Activated CD4-positive, alpha-beta T cell treated with anti-CD3 and anti-CD28 coated beads, Interleukin-2, amount 50 U/mL, for 16 hours (primary cell): ENCODE measurements at regions not wholly inside any gene's neighbourhood (a gene's known extent, or its start where the extent isn't known, plus 50 kb on each side); places are given as distances from the start of the nearest gene placed in this dataset.

Source experiments
- DNase-seq: peaks from one replicate; pipeline ENCODE4 v3.0.0-alpha.2; 2020

DNA sequence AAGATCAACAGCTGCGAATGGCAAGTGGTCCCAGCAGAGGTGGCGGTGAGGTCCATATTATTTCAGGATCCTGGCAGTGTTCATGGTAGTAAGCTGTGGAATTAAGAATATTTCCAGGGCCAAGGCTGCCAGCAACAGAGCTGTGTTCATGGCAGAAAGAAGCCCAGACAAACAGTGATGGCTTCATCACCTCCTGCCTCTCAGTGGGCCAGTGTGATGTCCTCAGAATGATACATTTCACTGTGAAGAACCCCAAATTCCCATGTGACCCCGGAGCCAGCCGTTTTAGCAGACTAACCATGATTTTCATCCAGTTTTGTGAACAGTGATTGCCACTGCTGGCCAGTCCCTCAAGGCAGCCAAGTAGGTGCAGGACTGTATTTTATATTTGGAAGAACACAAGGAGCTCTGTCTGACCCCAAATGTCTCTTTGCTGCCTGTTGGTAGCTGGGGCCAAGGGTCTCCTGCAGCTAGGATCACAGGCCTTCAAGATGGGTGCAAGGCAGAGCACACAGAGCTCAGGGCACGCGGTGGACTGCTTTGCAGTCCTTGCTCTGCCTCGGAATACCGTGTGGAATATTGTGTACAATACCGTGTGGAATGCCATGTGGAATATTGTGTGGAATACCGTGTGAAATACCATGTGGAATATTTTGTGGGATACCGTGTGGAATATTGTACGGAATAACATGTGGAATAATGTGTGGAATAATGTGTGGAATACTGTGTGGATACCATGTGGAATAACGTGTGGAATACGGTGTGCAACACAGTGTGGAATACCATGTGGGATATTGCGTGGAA is 132.3 kb upstream of the CHST15 start:
- DNase-seq: peak; percentile 30

- no peak for DNase-seq
Measured at GRCh38 chr10:124225029-124225466, 131.7 kb upstream of the CHST15 start.

GRCh38 chr10:124224331-124225028 is 131.1 kb upstream of the CHST15 start:
- no peak for DNase-seq

DNA sequence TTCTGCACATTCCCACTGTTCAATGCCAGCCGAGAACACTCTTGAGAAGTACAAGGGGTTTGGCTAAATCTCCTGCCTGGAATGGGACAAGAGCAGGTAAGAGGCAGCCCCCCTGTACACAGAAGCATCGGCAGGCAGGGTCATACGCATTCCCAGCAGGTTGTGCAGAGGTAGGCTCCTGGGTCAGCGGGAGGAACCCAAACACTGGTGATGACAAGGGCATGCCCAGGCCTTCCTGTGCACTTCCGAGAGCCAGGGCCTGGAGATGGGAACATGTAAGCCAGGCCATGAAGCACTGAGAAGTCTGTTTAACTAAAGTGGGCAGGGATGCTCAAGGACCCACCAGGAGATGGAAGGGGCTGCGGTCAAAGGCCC is 130.3 kb upstream of the CHST15 start:
- no peak for DNase-seq

DNA sequence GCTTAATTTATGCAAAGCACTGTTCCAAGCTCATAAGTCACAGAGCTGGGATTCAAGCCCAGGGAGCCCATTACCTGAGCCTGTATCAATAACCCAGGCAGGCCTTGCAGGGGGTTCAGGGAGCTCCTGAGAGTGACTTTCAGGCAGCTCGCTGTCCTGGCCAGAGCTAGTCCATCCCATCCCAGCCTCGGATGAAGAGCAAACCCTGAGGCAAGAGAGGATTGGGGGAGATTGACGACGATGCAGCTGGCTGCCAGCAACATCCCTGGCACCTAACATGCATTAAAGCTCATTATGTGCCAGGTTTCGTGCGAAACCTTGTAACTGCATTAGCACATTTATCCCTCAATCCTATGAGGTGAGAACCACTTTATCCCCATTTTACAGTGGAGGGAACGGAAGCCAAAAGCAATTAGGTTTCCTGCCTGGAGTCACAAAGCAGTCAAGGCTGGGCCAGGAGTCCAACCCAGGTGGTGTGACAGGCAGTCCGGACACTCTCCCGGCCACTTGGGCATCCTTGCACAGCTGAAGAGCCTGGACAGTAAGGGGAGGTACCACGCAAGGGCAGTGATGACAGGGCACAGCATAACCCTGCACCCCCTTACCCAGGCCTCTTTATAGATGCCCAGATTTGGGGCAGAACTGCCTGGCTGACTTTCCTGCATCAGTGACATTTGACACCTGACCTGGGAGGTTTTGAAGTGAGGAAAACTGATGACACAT is 129.8 kb upstream of the CHST15 start:
- no peak for DNase-seq

DNA sequence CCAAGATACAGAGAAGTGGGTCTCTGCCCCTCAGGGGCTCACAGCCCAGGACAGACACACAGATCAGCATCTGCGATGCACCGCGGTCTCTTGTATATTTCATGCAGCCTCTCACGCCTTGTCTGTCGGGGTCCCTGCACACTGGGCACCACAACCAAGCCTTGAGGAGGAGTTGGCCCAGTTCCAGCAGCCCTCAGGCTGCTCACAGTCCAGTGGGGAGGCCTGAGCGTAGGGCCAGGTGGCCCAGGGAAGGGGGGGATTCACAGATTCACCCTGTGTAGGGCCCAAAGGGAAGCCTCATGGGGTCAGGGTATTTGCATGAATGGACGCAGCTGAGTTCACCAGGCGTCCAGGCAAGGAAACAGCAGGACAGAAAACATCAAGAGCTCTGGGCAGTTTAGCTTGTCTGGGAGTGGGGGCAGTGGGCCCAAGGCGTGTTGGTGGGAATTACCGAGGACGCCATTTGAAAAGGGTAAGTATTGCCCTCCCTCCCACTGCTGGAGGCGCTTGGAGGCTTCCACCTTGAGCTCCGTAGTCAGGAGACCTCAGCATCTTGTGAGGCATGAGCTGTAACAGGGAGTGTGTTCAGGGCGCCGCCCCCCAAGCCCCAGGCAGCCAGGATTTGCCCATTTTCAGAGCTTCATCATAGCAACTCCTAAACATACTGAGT is 129.1 kb upstream of the CHST15 start:
- DNase-seq: no peak

GRCh38 chr10:124221356-124222317 is 128.2 kb upstream of the CHST15 start:
- DNase-seq: peak; percentile 18

- DNase-seq: no peak
Measured at GRCh38 chr10:124220971-124221355, 127.6 kb upstream of the CHST15 start.

- DNase-seq: no peak
Measured at GRCh38 chr10:124220547-124220946, 127.1 kb upstream of the CHST15 start.

DNA sequence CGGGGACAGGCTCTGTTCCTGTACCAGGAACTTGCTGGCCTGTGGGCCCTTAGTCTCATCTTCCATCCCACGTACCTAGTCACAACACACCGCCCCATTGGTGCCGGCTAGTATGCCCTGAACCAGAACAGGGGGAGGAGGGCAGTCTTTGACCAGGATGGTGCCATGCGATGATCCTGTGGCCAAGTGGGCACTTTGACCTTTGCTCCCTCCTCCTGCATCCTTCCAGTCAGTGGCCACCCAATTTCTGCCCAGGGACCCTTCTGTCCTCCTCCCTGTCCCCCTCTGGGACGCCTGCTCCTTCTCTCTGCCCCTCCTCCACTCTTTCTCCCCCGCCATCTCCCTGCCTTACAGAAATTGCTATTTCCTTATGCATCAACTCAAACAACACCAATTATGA is 126.3 kb upstream of the CHST15 start:
- no peak for DNase-seq

DNA sequence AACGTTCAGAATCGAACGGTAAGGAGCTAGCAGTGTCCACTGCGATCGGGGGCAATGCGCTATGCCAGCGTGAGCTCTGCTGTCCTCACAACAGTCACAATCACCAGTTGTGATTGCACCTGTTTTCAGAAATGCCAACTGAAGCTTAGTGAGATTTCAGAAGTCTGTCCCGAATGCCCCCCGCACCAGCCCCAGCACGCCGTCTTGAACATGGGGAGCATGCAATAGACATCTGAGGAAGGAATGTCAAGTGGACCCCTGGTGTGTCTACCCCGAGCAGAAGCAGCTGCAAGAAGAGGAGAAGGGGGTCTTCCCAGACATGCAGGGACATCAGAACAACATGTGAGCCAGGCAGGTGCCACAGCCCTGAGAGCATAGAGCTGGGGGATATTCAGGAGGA is 125.7 kb upstream of the CHST15 start:
- DNase-seq: no peak

GRCh38 chr10:124217906-124218804 is 124.8 kb upstream of the CHST15 start:
- DNase-seq: no peak

DNA sequence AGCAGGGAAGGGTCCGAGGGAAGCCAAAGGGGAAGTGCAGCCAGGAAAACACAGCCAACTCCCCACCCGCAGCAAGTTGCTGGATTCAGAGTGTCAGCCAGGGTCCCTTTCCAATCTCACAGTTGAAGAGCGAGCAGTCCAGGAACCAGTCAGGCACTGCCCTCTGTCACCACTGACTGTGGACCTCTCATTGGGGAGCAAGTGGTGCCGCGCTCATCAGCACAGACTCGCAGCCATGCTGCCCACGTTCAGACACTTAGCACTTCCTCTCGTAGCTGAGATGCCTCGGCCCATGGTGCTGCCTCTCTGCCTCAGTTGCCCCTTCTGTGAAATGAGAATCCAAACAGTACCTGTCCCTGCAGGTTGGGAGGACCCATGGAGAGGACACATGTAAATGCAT is 123.6 kb upstream of the CHST15 start:
- DNase-seq: no peak

DNA sequence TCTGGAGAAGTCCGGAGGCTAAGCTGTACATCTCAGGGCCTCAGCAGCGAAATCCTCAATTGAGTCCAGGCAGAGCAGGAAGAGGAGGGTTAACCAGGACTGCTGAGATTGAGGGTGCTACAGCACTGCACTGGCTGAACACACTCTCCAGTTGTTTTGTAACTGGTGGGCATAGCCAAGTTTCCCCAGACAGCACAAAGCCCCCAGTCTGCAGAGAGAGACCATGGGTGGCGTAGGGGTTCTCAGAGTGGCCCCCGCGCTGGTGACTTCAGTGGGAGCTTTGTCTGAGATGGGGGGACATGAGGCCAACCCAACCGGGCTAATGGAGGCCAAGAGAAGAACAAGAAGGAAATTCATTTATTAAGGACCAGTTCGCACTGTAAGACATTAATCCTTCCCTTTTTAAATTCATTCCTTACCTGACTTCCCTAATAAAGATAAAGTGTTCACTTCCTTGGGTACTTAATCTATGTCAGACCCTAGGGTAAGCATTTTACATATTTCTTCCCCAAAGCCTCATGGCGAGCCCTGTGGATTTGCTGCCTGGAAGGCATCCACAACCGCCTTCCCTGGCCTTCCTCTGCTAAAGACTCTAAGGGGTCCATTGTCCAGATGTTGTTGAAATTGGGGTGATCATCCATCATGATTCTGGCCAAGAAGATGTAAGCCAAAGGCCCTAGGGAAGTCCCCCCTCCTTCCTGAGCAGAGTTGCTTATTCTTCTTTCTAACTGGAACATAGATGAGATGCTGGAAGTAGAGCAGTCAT is 121.4 kb upstream of the CHST15 start:
- no peak for DNase-seq

DNA sequence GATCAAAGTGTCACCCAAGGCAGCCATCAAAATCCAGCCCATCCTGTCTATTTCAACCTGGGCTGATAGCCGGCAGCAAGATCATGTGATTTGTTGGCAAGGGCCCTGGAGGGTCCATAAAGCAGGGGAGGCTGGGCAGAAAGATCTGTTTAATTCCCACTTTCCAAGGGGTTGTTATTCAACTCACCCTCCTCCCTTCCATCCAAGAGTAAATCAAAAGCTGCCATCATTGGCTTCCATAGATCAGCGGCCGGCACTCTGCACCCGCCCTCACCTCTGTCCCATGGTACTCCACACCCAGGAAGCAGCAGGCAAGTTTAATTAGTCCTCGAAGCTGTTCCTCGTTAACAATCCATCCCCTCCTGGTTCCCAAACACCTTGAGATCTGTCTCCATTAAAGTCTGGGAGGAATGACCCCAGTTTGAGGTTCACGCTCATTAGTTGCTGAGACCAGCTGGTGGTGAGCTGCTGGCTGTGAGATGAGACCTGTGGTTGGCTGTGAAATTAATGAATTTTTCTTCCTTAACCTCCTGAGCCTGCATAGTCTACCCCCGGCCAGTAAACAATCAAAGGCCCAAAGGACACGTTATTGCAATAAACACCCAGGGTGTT is 120.6 kb upstream of the CHST15 start:
- DNase-seq: no peak

- DNase-seq: no peak
Measured at GRCh38 chr10:124213471-124213870, 120.1 kb upstream of the CHST15 start.

DNA sequence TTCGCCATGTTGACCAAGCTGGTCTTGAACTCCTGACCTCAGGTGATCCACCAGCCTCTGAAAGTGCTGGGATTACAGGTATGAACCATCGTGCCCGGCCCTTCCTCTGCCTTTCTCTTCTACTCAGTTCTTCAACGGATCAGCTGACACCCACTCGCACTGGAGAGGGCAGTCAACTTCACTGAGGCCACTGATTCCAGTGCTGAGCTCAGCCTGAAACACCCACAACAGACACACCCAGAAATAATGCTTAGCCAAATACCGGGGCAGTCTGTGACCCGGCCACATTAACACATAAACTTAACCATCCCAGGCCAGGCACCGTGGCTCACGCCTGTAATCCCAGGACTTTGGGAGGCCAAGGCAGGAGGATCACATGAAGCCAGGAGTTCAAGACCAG is 119.3 kb upstream of the CHST15 start:
- no peak for DNase-seq

- no peak for DNase-seq
Measured at GRCh38 chr10:124211921-124212320, 118.5 kb upstream of the CHST15 start.

GRCh38 chr10:124210263-124210662 is 116.9 kb upstream of the CHST15 start:
- DNase-seq: no peak

DNA sequence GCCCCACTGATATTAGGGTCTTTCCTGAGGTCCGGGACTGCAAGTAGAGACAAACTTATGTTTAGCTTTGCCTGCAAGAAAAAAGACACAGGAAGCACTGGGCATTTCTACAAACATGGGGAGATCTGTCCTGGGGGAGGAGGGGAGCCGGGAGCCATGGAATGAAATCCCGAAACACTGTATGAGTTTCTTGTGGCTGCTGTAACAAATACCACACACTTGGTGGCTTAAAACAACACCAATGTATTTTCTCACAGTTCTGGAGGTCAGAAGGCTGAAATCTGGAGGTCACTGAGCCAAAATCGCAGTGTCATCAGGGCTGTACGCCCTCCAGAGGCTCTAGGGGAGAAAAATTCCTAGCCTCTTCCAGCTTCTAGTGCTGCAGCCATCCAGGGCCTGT is 114.0 kb upstream of the CHST15 start:
- no peak for DNase-seq
